GM19438 (cell line): ENCODE measurements at regions not wholly inside any gene's neighbourhood (a gene's known extent, or its start where the extent isn't known, plus 50 kb on each side); places are given as distances from the start of the nearest gene placed in this dataset.

Experiments used
- ATAC-seq: cut with Tn5 transposase; IDR thresholded peaks from one replicate; pipeline ENCODE4 v1.9.1; 2021; ENCODE audit warnings: low read depth; ENCODE audit not compliant: unreplicated experiment

GRCh38 chr1:81369833-81370232 is 430.9 kb upstream of the ADGRL2 start:
- ATAC-seq, result no peak

- no peak for ATAC-seq
These were observed 434.6 kb upstream of the ADGRL2 start for GRCh38 chr1:81366173-81366572.

- no peak for ATAC-seq
These were observed 436.6 kb upstream of the ADGRL2 start for GRCh38 chr1:81364088-81364487.

GRCh38 chr1:81358151-81358550 is 442.6 kb upstream of the ADGRL2 start:
- no peak for ATAC-seq

GRCh38 chr1:81351864-81352263 is 448.9 kb upstream of the ADGRL2 start:
- ATAC-seq, result no peak

- no peak for ATAC-seq
These were observed 451.4 kb upstream of the ADGRL2 start for GRCh38 chr1:81349194-81349965.

- no peak for ATAC-seq
These were observed 455.6 kb upstream of the ADGRL2 start for GRCh38 chr1:81345110-81345509.

- no peak for ATAC-seq
These were observed 460.5 kb upstream of the ADGRL2 start for GRCh38 chr1:81340239-81340638.

GRCh38 chr1:81337226-81337625 is 463.5 kb upstream of the ADGRL2 start:
- no peak for ATAC-seq

- ATAC-seq, result no peak
These were observed 464.9 kb upstream of the ADGRL2 start for GRCh38 chr1:81335876-81336275.

GRCh38 chr1:81330521-81330920 is 470.2 kb upstream of the ADGRL2 start:
- ATAC-seq, result no peak

- no peak for ATAC-seq
These were observed 470.6 kb upstream of the ADGRL2 start for GRCh38 chr1:81330111-81330510.

- no peak for ATAC-seq
These were observed 471.7 kb upstream of the ADGRL2 start for GRCh38 chr1:81329041-81329440.

GRCh38 chr1:81327743-81328142 is 473.0 kb upstream of the ADGRL2 start:
- no peak for ATAC-seq

- ATAC-seq, result no peak
These were observed 473.5 kb upstream of the ADGRL2 start for GRCh38 chr1:81327103-81327710.

- no peak for ATAC-seq
These were observed 474.5 kb upstream of the ADGRL2 start for GRCh38 chr1:81326212-81326611.

GRCh38 chr1:81325397-81325796 is 475.3 kb upstream of the ADGRL2 start:
- ATAC-seq, result no peak

- ATAC-seq, result no peak
These were observed 476.9 kb upstream of the ADGRL2 start for GRCh38 chr1:81323862-81324261.

GRCh38 chr1:81317191-81317590 is 483.5 kb upstream of the ADGRL2 start:
- ATAC-seq, result no peak

GRCh38 chr1:81314513-81315233 is 486.1 kb upstream of the ADGRL2 start:
- no peak for ATAC-seq

GRCh38 chr1:81313289-81313688 is 487.4 kb upstream of the ADGRL2 start:
- no peak for ATAC-seq
